ENCODE measurements at regions not wholly inside any gene's neighbourhood (a gene's known extent, or its start where the extent isn't known, plus 50 kb on each side); places are given as distances from the start of the nearest gene placed in this dataset.

GRCh38 chr1:10897981-10898728 lies 101.7 kb upstream of the CASZ1 start:
- DNase-seq: no peak

- no peak for DNase-seq
Measured at GRCh38 chr1:10898921-10899320, 102.5 kb upstream of the CASZ1 start.

- DNase-seq: no peak
Measured at GRCh38 chr1:10899490-10900250, 103.2 kb upstream of the CASZ1 start.

- DNase-seq: no peak
Measured at GRCh38 chr1:10900251-10900651, 103.8 kb upstream of the CASZ1 start.

- DNase-seq: no peak
Measured at GRCh38 chr1:10900691-10901090, 104.2 kb upstream of the CASZ1 start.

GRCh38 chr1:10901091-10901890 lies 104.8 kb upstream of the CASZ1 start:
- no peak for DNase-seq

GRCh38 chr1:10901891-10902805 lies 105.7 kb upstream of the CASZ1 start:
- DNase-seq: no peak

GRCh38 chr1:10903421-10903820 lies 107.0 kb upstream of the CASZ1 start:
- DNase-seq: no peak

GRCh38 chr1:10903821-10904220 lies 107.4 kb upstream of the CASZ1 start:
- DNase-seq: no peak

- no peak for DNase-seq
Measured at GRCh38 chr1:10904396-10905358, 107.8 kb upstream of the TARDBP start.

GRCh38 chr1:10905841-10906655 lies 106.4 kb upstream of the TARDBP start:
- no peak for DNase-seq

- DNase-seq: no peak
Measured at GRCh38 chr1:10906866-10907519, 105.5 kb upstream of the TARDBP start.

GRCh38 chr1:10908266-10908665 lies 104.2 kb upstream of the TARDBP start:
- DNase-seq: no peak

- peak in 1 of 14 donors; percentile 8 for DNase-seq
Measured at GRCh38 chr1:10909697-10910680, 102.5 kb upstream of the TARDBP start.

GRCh38 chr1:10910681-10911489 lies 101.6 kb upstream of the TARDBP start:
- no peak for DNase-seq

GRCh38 chr1:10911490-10912166 lies 100.8 kb upstream of the TARDBP start:
- no peak for DNase-seq

GRCh38 chr1:10912441-10912840 lies 100.0 kb upstream of the TARDBP start:
- DNase-seq: no peak
